H1 (cell line): ENCODE measurements at regions not wholly inside any gene's neighbourhood (a gene's known extent, or its start where the extent isn't known, plus 50 kb on each side); places are given as distances from the start of the nearest gene placed in this dataset.

ENCODE experiments used
- CTCF ChIA-PET: fragments of 300-600 bp; sonication (Branson Sonifier 250); formaldehyde crosslinking; loops from one replicate; lab custom pipeline; 2021; ENCODE audit not compliant: partially characterized antibody; lab: Charles Lee
- POLR2A ChIA-PET: fragments of 300-600 bp; sonication (Branson Sonifier 250); formaldehyde crosslinking; loops from one replicate; lab custom pipeline; 2021; ENCODE audit warnings: inconsistent platforms; ENCODE audit not compliant: partially characterized antibody; lab: Charles Lee
- DNase-seq, 2 experiments: peaks; one replicate each; pipeline versions ENCODE4 v3.0.0 to v3.0.0-alpha.2; 2010 to 2022; ENCODE audit warnings: low spot score in 2 of 2, low read depth in 1 of 2, mixed read lengths in 1 of 2
- FAIRE-seq: peaks from 2 replicates; lab custom pipeline; 2011; peaks lifted over from hg19 to GRCh38; lab: Jason Lieb, UNC
- H2AFZ ChIP-seq: 2 replicates; pipeline ENCODE4 v1.8.1; 2012; ENCODE audit warnings: low read length, inconsistent platforms
- H2AK5ac ChIP-seq: 2 replicates; pipeline ENCODE4 v1.6.1; 2013; ENCODE audit warnings: low read depth, low read length
- H2BK120ac ChIP-seq: replicated peaks from 2 replicates; pipeline ENCODE3; 2013; ENCODE audit warnings: low read depth, low read length, inconsistent platforms
- H2BK12ac ChIP-seq: 2 replicates; pipeline ENCODE4 v1.6.1; 2013; ENCODE audit warnings: low read depth, low read length
- H2BK15ac ChIP-seq: 2 replicates; pipeline ENCODE4 v1.6.1; 2013; ENCODE audit warnings: low read length
- H2BK20ac ChIP-seq: 2 replicates; pipeline ENCODE4 v1.6.1; 2013; ENCODE audit warnings: low read length
- H2BK5ac ChIP-seq: 2 replicates; pipeline ENCODE4 v1.6.1; 2013; ENCODE audit warnings: low read depth, low read length
- H3K14ac ChIP-seq: 2 replicates; pipeline ENCODE4 v1.6.1; 2013; ENCODE audit warnings: inconsistent platforms; ENCODE audit not compliant: insufficient read length
- H3K18ac ChIP-seq: 2 replicates; pipeline ENCODE4 v1.6.1; 2013; ENCODE audit warnings: low read length; ENCODE audit errors: extremely low read depth
- H3K23ac ChIP-seq: 2 replicates; pipeline ENCODE4 v1.6.1; 2013; ENCODE audit warnings: inconsistent platforms; ENCODE audit not compliant: insufficient read length
- H3K23me2 ChIP-seq: 2 replicates; pipeline ENCODE4 v1.6.1; 2013; ENCODE audit warnings: low read depth, low read length
- H3K27ac ChIP-seq: 2 replicates; pipeline ENCODE4 v1.6.1; 2011; ENCODE audit warnings: low read depth, low read length, inconsistent platforms
- H3K27me3 ChIP-seq, 4 experiments: replicated peaks in 1 of 4; 1 replicate in 1 of 4; 2 replicates in 3 of 4; pipeline versions ENCODE4 v1.6.1 to v1.8.1; 2011 to 2013; ENCODE audit warnings: low read length in 3 of 4, mild to moderate bottlenecking in 3 of 4, inconsistent platforms in 2 of 4, mixed read lengths in 2 of 4, moderate library complexity in 1 of 4; ENCODE audit not compliant: control insufficient read depth in 3 of 4, insufficient read depth in 3 of 4; ENCODE audit errors: extremely low read depth in 1 of 4
- H3K36me3 ChIP-seq, 4 experiments: 2 replicates each; pipeline versions ENCODE4 v1.6.1 to v1.8.1; 2011 to 2013; ENCODE audit warnings: mild to moderate bottlenecking in 4 of 4, low read length in 3 of 4, moderate library complexity in 2 of 4, control low read depth in 1 of 4, inconsistent platforms in 1 of 4; ENCODE audit not compliant: insufficient read depth in 4 of 4, control insufficient read depth in 2 of 4
- H3K4ac ChIP-seq: replicated peaks from 2 replicates; pipeline ENCODE3; 2013; ENCODE audit warnings: low read length, low read depth, mixed read lengths, inconsistent platforms; ENCODE audit not compliant: insufficient read length
- H3K4me1 ChIP-seq, 4 experiments: replicated peaks in 1 of 4; 1 replicate in 1 of 4; 2 replicates in 3 of 4; pipeline versions ENCODE4 v1.6.1 to v1.8.1; 2011 to 2013; ENCODE audit warnings: low read length in 3 of 4, inconsistent platforms in 2 of 4, mixed read lengths in 1 of 4; ENCODE audit not compliant: insufficient read depth in 4 of 4, control insufficient read depth in 3 of 4
- H3K4me2 ChIP-seq, 2 experiments: 2 replicates each; pipeline versions ENCODE4 v1.6.1 to v1.8.1; 2011 to 2013; ENCODE audit warnings: low read depth in 2 of 2, low read length in 2 of 2, control low read depth in 1 of 2, inconsistent platforms in 1 of 2, mild to moderate bottlenecking in 1 of 2; ENCODE audit not compliant: insufficient read depth in 1 of 2
- H3K4me3 ChIP-seq, 4 experiments: fragments of 200-600, 300-600 bp in 1 of 4; sonication (generic), shearing (Covaris generic), sonication (Bioruptor Twin) in 1 of 4; 2 replicates each; pipeline versions ENCODE4 v1.5.1 to v1.8.1; 2011 to 2016; ENCODE audit warnings: low read length in 4 of 4, low read depth in 3 of 4, control low read depth in 2 of 4, inconsistent platforms in 2 of 4, mild to moderate bottlenecking in 2 of 4, mixed read lengths in 1 of 4, moderate library complexity in 1 of 4; ENCODE audit not compliant: insufficient read depth in 2 of 4; ENCODE audit errors: extremely low read depth in 1 of 4
- H3K56ac ChIP-seq: replicated peaks from 2 replicates; pipeline ENCODE3; 2013; ENCODE audit warnings: low read depth, mild to moderate bottlenecking, mixed read lengths, low read length, inconsistent platforms; ENCODE audit not compliant: insufficient read length
- H3K79me1 ChIP-seq: 2 replicates; pipeline ENCODE4 v1.6.1; 2013; ENCODE audit warnings: low read depth, low read length, control low read depth
- H3K79me2 ChIP-seq, 2 experiments: 2 replicates each; pipeline versions ENCODE4 v1.6.1 to v1.8.1; 2012 to 2013; ENCODE audit warnings: low read length in 2 of 2, mild to moderate bottlenecking in 2 of 2, inconsistent platforms in 1 of 2; ENCODE audit not compliant: insufficient read depth in 2 of 2, control insufficient read depth in 1 of 2
- H3K9ac ChIP-seq, 4 experiments: replicated peaks in 1 of 4; 1 replicate in 1 of 4; 2 replicates in 3 of 4; pipeline versions ENCODE4 v1.6.1 to v1.8.1; 2011 to 2013; ENCODE audit warnings: low read depth in 3 of 4, low read length in 3 of 4, control low read depth in 2 of 4, mild to moderate bottlenecking in 2 of 4, moderate library complexity in 2 of 4, inconsistent platforms in 1 of 4; ENCODE audit errors: extremely low read depth in 1 of 4
- H3K9me3 ChIP-seq, 2 experiments: 2 replicates each; pipeline versions ENCODE4 v1.6.1 to v1.8.1; 2012 to 2013; ENCODE audit warnings: mild to moderate bottlenecking in 2 of 2, moderate library complexity in 2 of 2, control low read depth in 1 of 2, inconsistent platforms in 1 of 2, low read depth in 1 of 2, low read length in 1 of 2, mixed read lengths in 1 of 2; ENCODE audit not compliant: insufficient read depth in 2 of 2
- H4K20me1 ChIP-seq, 2 experiments: replicated peaks in 1 of 2; 2 replicates each; pipeline versions ENCODE3 to v1.8.1; 2011 to 2013; ENCODE audit warnings: inconsistent platforms in 2 of 2, low read length in 2 of 2, mild to moderate bottlenecking in 1 of 2; ENCODE audit not compliant: insufficient read depth in 2 of 2, control insufficient read depth in 1 of 2
- H4K5ac ChIP-seq: 2 replicates; pipeline ENCODE4 v1.6.1; 2013; ENCODE audit warnings: low read length, low read depth, mixed read lengths, inconsistent platforms; ENCODE audit not compliant: insufficient read length
- H4K8ac ChIP-seq: 2 replicates; pipeline ENCODE4 v1.8.0; 2013; ENCODE audit warnings: mild to moderate bottlenecking, moderate library complexity, low read length, inconsistent platforms; ENCODE audit not compliant: insufficient read depth; ENCODE audit errors: extremely low read depth
- H4K91ac ChIP-seq: replicated peaks from 2 replicates; pipeline ENCODE3; 2013; ENCODE audit warnings: low read length, mixed read lengths, inconsistent platforms; ENCODE audit not compliant: insufficient read length
- CBX8 ChIP-seq: fragments of 300-800, 300-1000 bp; sonication (generic); IDR thresholded peaks from 2 replicates; pipeline ENCODE4 v1.7.1; 2016; ENCODE audit warnings: low read depth, low read length, borderline replicate concordance
- CHD1 ChIP-seq: IDR thresholded peaks from 2 replicates; pipeline ENCODE4 v1.6.1; 2012; ENCODE audit warnings: low read depth, low read length, improper control_type of control experiment
- MAFK ChIP-seq: IDR thresholded peaks from 2 replicates; pipeline ENCODE4 v1.6.1; 2012; ENCODE audit warnings: low read depth, mild to moderate bottlenecking, improper control_type of control experiment, low read length
- SAP30 ChIP-seq: fragments of 300-600 bp; sonication (generic); IDR thresholded peaks from 2 replicates; pipeline ENCODE4 v1.7.1; 2012; ENCODE audit warnings: low read length, moderate library complexity, mild to moderate bottlenecking, inconsistent platforms; ENCODE audit not compliant: insufficient read depth, insufficient replicate concordance
- WGBS, 2 experiments: shearing (Covaris generic) in 1 of 2; methylation state at CpG; one replicate each; pipeline versions ENCODE4 v1.1.6 to v1.1.7; 2013 to 2015; ENCODE audit warnings: low lambda C conversion rate in 2 of 2, mixed read lengths in 2 of 2, inconsistent platforms in 1 of 2, low coverage in 1 of 2, missing lambda C conversion rate in 1 of 2; ENCODE audit not compliant: insufficient replicate concordance in 2 of 2, insufficient coverage in 1 of 2, insufficient read length in 1 of 2; ENCODE audit errors: extremely low coverage in 1 of 2, missing lambda C conversion rate in 1 of 2; 5-methylcytosine and 5-hydroxymethylcytosine counted together

DNA sequence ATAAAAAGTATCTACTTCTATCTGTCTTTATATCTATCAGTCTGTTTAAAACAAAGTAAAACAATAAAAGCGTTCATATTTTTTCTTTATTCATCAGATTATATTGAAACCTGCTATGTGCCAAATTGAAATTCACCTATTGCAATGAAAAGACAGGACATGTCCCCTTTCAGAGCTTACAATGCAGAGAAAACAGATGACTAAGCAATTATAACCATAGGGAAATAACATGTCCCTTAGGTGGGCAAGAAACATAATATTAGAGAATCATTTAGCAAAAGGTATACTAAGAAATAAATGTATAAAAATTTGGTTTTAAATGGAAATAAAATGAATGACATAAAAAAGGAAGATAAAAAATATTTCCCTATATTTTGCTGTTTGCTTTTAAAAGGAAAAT, 1421.3 kb downstream of the FSCB start:
- Histone ChIP-seq H3K79me2 (no peaks in the 10 kb centered on the region), H4K20me1 (no peaks in the 10 kb centered on the region), H4K8ac (no peak overlapping the region), H2BK12ac (no peak overlapping the region), H2BK20ac (no peak overlapping the region), H3K4ac (no peak overlapping the region), H3K14ac (no peak overlapping the region), H3K9me3 (0 out of 4 replicates have a peak, but pooled peaks cover 2 to 3% of the 10 kb centered on the region in 2 experiments), H4K91ac (no peak overlapping the region), H3K18ac (no peak overlapping the region), H3K4me3 (no peak overlapping the region), H2BK15ac (no peak overlapping the region), H3K4me2 (no peak overlapping the region), H2BK5ac (no peak overlapping the region), H3K27me3 (no peaks in the 10 kb centered on the region), H3K56ac (no peak overlapping the region), H3K79me1 (no peaks in the 10 kb centered on the region), H3K23me2 (no peaks in the 10 kb centered on the region), H3K4me1 (no peaks in the 10 kb centered on the region), H3K27ac (no peak overlapping the region), H3K9ac (no peak overlapping the region), H2BK120ac (no peak overlapping the region), H3K36me3 (no peaks in the 10 kb centered on the region), H4K5ac (no peak overlapping the region), H2AK5ac (no peak overlapping the region), H3K23ac (no peak overlapping the region), H2AFZ (no peak overlapping the region)
- POLR2A ChIA-PET = no interaction called here
- TF ChIP-seq CBX8 = no peak
- no peak for TF ChIP-seq CHD1
- no peak for TF ChIP-seq SAP30
- TF ChIP-seq MAFK = peak; percentile 30; the same call in 1 of the 2 replicates
- WGBS, 2 experiments = 89% methylated on average over 1 of the region's 1 CpG; no CpG with 5 or more reads in 1 of the 2 experiments
- DNase-seq (no peak), FAIRE-seq (no peak)
- CTCF ChIA-PET = no interaction called here
